PC-9 (cell line): ENCODE measurements at regions not wholly inside any gene's neighbourhood (a gene's known extent, or its start where the extent isn't known, plus 50 kb on each side); places are given as distances from the start of the nearest gene placed in this dataset.

Experiments used
- BruUV-seq: library from RNA; stranded (reverse); fragments of 400-500 nt; replicated peaks from 2 replicates; lab custom pipeline; 2021; lab: Mats Ljungman, UMichigan
- CTCF ChIA-PET: fragments of 300-600 bp; sonication (Branson Sonifier 250); formaldehyde crosslinking; loops from one replicate; lab custom pipeline; 2022; ENCODE audit warnings: antibody characterized with exemption; lab: Charles Lee
- POLR2A ChIA-PET: fragments of 300-600 bp; sonication (Branson Sonifier 250); formaldehyde crosslinking; loops from one replicate; lab custom pipeline; 2022; ENCODE audit warnings: antibody characterized with exemption; ENCODE audit not compliant: unreplicated experiment; lab: Charles Lee
- DNase-seq, 2 experiments: peaks; one replicate each; pipeline versions ENCODE4 v3.0.0 to v3.0.0-alpha.2; 2015 to 2022; ENCODE audit warnings: mixed read lengths in 1 of 2
- H2AFZ ChIP-seq: fragments of 200-600 bp; sonication (generic); 2 replicates; pipeline ENCODE4 v1.8.1; 2017; ENCODE audit warnings: antibody characterized with exemption
- H3F3A ChIP-seq: fragments of 200-600 bp; sonication (generic); 2 replicates; pipeline ENCODE4 v1.8.1; 2017; ENCODE audit warnings: antibody characterized with exemption, mild to moderate bottlenecking, low read depth; ENCODE audit not compliant: insufficient read depth
- H3K27ac ChIP-seq: fragments of 200-600 bp; sonication (generic); 2 replicates; pipeline ENCODE4 v1.6.1; 2016; ENCODE audit warnings: mixed run types
- H3K27me3 ChIP-seq: fragments of 200-600 bp; sonication (generic); 2 replicates; pipeline ENCODE4 v1.6.1; 2016; ENCODE audit warnings: low read depth, mixed run types; ENCODE audit not compliant: insufficient read depth
- H3K36me3 ChIP-seq: fragments of 200-600 bp; sonication (generic); 2 replicates; pipeline ENCODE4 v1.6.1; 2016; ENCODE audit warnings: low read depth, mixed run types
- H3K4me1 ChIP-seq: fragments of 200-600 bp; sonication (generic); replicated peaks from 2 replicates; pipeline ENCODE4 v1.6.1; 2016; ENCODE audit warnings: mixed run types; ENCODE audit not compliant: insufficient read depth
- H3K4me2 ChIP-seq: fragments of 200-600 bp; sonication (generic); 2 replicates; pipeline ENCODE4 v1.6.1; 2017; ENCODE audit warnings: mixed run types
- H3K4me3 ChIP-seq: fragments of 200-600 bp; sonication (generic); 2 replicates; pipeline ENCODE4 v1.6.1; 2016; ENCODE audit warnings: mixed run types
- H3K79me2 ChIP-seq: fragments of 200-600 bp; sonication (generic); 2 replicates; pipeline ENCODE4 v1.6.1; 2017; ENCODE audit warnings: low read depth, mixed run types
- H3K9me2 ChIP-seq: fragments of 200-600 bp; sonication (generic); 2 replicates; pipeline ENCODE4 v1.8.1; 2017; ENCODE audit warnings: mild to moderate bottlenecking; ENCODE audit not compliant: insufficient read depth
- H3K9me3 ChIP-seq: fragments of 200-600 bp; sonication (generic); 2 replicates; pipeline ENCODE4 v1.8.1; 2016; ENCODE audit warnings: low read depth; ENCODE audit not compliant: insufficient read depth
- H4K20me1 ChIP-seq: fragments of 200-600 bp; sonication (generic); 2 replicates; pipeline ENCODE4 v1.8.1; 2017; ENCODE audit not compliant: insufficient read depth
- CTCF ChIP-seq: fragments of 200-600 bp; sonication (generic); conservative IDR thresholded peaks from 2 replicates; pipeline ENCODE4 v1.6.1; 2017; ENCODE audit warnings: mixed run types, antibody characterized with exemption, mild to moderate bottlenecking, moderate library complexity
- EZH2 ChIP-seq: fragments of 200-600 bp; sonication (generic); IDR thresholded peaks from 2 replicates; pipeline ENCODE4 v1.8.0; 2017; ENCODE audit warnings: antibody characterized with exemption, low read depth
- intact Hi-C: fragments of 100-400 bp; cut with micrococcal nuclease; formaldehyde crosslinking; loops from one replicate; pipeline ENCODE4 v1.10.0; 2022; ENCODE audit not compliant: unreplicated experiment

GRCh38 chr21:24881506-24881905 is 725.8 kb downstream of the MRPL39 start:
- intact Hi-C loops: no loop called here
- Histone ChIP-seq H3K9me3 (no peaks in the 10 kb centered on the region), H3F3A (no peaks in the 10 kb centered on the region), H4K20me1 (no peaks in the 10 kb centered on the region), H3K4me2 (no peak overlapping the region), H3K27ac (no peak overlapping the region), H3K4me1 (no peaks in the 10 kb centered on the region), H2AFZ (no peak overlapping the region), H3K36me3 (no peaks in the 10 kb centered on the region), H3K27me3 (no peaks in the 10 kb centered on the region), H3K79me2 (no peaks in the 10 kb centered on the region), H3K9me2 (no peaks in the 10 kb centered on the region), H3K4me3 (no peak overlapping the region)
- ChIA-PET CTCF (no interaction called here), POLR2A (no interaction called here)
- no TSS peak for BruUV-seq
- no peak for TF ChIP-seq EZH2
- TF ChIP-seq CTCF: no peak
- no peak for DNase-seq

- Histone ChIP-seq H3K4me3 (no peak overlapping the region), H4K20me1 (no peaks in the 10 kb centered on the region), H2AFZ (no peak overlapping the region), H3F3A (no peaks in the 10 kb centered on the region), H3K36me3 (no peaks in the 10 kb centered on the region), H3K27me3 (no peaks in the 10 kb centered on the region), H3K4me1 (no peaks in the 10 kb centered on the region), H3K27ac (no peak overlapping the region), H3K4me2 (no peak overlapping the region), H3K9me3 (no peaks in the 10 kb centered on the region), H3K79me2 (no peaks in the 10 kb centered on the region), H3K9me2 (no peaks in the 10 kb centered on the region)
- no peak for TF ChIP-seq EZH2
- TF ChIP-seq CTCF: no peak
- ChIA-PET POLR2A (no interaction called here), CTCF (no interaction called here)
- no TSS peak for BruUV-seq
- no peak for DNase-seq
- intact Hi-C loops: no loop called here
Observed at GRCh38 chr21:24870633-24871032, 736.6 kb downstream of the MRPL39 start.

DNA sequence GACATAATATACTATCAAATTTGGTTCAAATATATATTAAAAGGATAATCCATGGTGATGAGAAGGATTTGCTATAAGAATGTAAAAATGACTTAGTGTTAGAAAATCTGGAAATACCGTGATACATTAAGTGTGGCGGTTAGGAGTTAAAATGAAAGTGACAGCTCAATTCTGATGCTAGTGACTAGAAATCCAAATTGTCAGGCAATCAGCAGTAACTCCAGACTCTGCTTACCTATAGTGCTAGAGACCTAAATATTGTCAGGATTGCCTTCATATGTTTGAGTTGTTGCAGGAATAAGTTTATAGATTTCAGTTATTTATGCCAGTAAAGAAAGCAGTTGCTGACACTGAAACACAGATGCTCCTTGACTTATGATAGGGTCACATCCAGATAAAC is 737.4 kb downstream of the MRPL39 start:
- Histone ChIP-seq H3K9me3 (no peaks in the 10 kb centered on the region), H3K9me2 (no peaks in the 10 kb centered on the region), H3K27me3 (no peaks in the 10 kb centered on the region), H3K4me3 (no peak overlapping the region), H3K4me1 (no peaks in the 10 kb centered on the region), H3K36me3 (no peaks in the 10 kb centered on the region), H3F3A (no peaks in the 10 kb centered on the region), H3K4me2 (no peak overlapping the region), H3K27ac (no peak overlapping the region), H2AFZ (no peak overlapping the region), H3K79me2 (no peaks in the 10 kb centered on the region), H4K20me1 (no peaks in the 10 kb centered on the region)
- no peak for TF ChIP-seq CTCF
- no TSS peak for BruUV-seq
- ChIA-PET POLR2A (no interaction called here), CTCF (no interaction called here)
- DNase-seq: no peak
- intact Hi-C loops: no loop called here
